Spleen (tissue), 7 donors: ENCODE measurements at regions not wholly inside any gene's neighbourhood (a gene's known extent, or its start where the extent isn't known, plus 50 kb on each side); places are given as distances from the start of the nearest gene placed in this dataset.

Experiments
- CTCF ChIP-seq, 11 experiments: fragments of 200-600 bp in 7 of 11; fragments of 450-650 bp in 4 of 11; sonication (generic) in 4 of 11; IDR thresholded peaks in 8 of 11; conservative IDR thresholded peaks in 3 of 11; 1 replicate in 7 of 11; 2 replicates in 4 of 11; pipeline versions ENCODE4 v1.4.0 to v1.8.0; 2016 to 2021; ENCODE audit warnings: antibody characterized with exemption in 11 of 11, inconsistent platforms in 4 of 11, mild to moderate bottlenecking in 1 of 11
- POLR2A ChIP-seq, 3 donors: fragments of 450-650 bp; IDR thresholded peaks; one replicate each; pipeline ENCODE4 v1.5.1; 2017; ENCODE audit warnings: antibody characterized with exemption in 3 of 3, mild to moderate bottlenecking in 1 of 3
- POLR2AphosphoS5 ChIP-seq, 3 donors: sonication (generic); formaldehyde crosslinking; IDR thresholded peaks; one replicate each; pipeline ENCODE4 v1.5.1; 2017; ENCODE audit warnings: antibody characterized with exemption in 3 of 3
- donor health status: DM: no; HTN: no; CAD: no; lungs with moderate emphysema.
- donor health status: DM: no; HTN: no; CAD: no.
- donor health status: DM: no; HTN: no; CAD: no.

GRCh38 chr5:7218141-7218540, 177.8 kb upstream of the ADCY2 start:
- no peak for TF ChIP-seq CTCF (IDR thresholded peaks at IDR 0.05 in 8 of 11, conservative IDR thresholded peaks at IDR 0.05 in 3 of 11)
- no peak for TF ChIP-seq POLR2A (IDR thresholded peaks at IDR 0.05)
- no peak for TF ChIP-seq POLR2AphosphoS5 (IDR thresholded peaks at IDR 0.05)
